ENCODE measurements at regions not wholly inside any gene's neighbourhood (a gene's known extent, or its start where the extent isn't known, plus 50 kb on each side); places are given as distances from the start of the nearest gene placed in this dataset.

GRCh38 chr18:78054801-78055200 is 805.2 kb downstream of the GALR1 start:
- H3K4me1 ChIP-seq (ENCODE audit: low read depth): no peaks in the 10 kb centered on the region
- DNase-seq: no peak
- no peak overlapping the region for H3K4me3 ChIP-seq
- H3K9me3 ChIP-seq: peaks cover 5% of the 10 kb centered on the region
- ATAC-seq: no peak
- TF ChIP-seq CTCF (IDR thresholded peaks at IDR 0.05): no peak
- H3K36me3 ChIP-seq (ENCODE audit: low read depth): no peaks in the 10 kb centered on the region
- intact Hi-C loops (cut with DNase I, micrococcal nuclease): no loop called here

- no peak overlapping the region for H3K4me3 ChIP-seq
- H3K36me3 ChIP-seq (ENCODE audit: low read depth): no peaks in the 10 kb centered on the region
- DNase-seq: no peak
- intact Hi-C loops (cut with DNase I, micrococcal nuclease): no loop called here
- no peak for TF ChIP-seq CTCF (IDR thresholded peaks at IDR 0.05)
- H3K4me1 ChIP-seq (ENCODE audit: low read depth): no peaks in the 10 kb centered on the region
- ATAC-seq: no peak
- H3K9me3 ChIP-seq: peaks cover 5% of the 10 kb centered on the region
Observed at GRCh38 chr18:78056011-78056410, 806.4 kb downstream of the GALR1 start.

GRCh38 chr18:78069784-78070664 is 820.4 kb downstream of the GALR1 start:
- intact Hi-C loops (cut with DNase I, micrococcal nuclease): no loop called here
- Histone ChIP-seq H3K4me1 (ENCODE audit: low read depth) (no peaks in the 10 kb centered on the region), H3K36me3 (ENCODE audit: low read depth) (no peaks in the 10 kb centered on the region), H3K4me3 (no peak overlapping the region), H3K9me3 (no peaks in the 10 kb centered on the region)
- no peak for TF ChIP-seq CTCF (IDR thresholded peaks at IDR 0.05)
- ATAC-seq: no peak
- peak in 1 of 3 donors; percentile 7 for DNase-seq

- no peak for TF ChIP-seq CTCF (IDR thresholded peaks at IDR 0.05)
Observed at GRCh38 chr18:78071166-78071710, 821.6 kb downstream of the GALR1 start.

GRCh38 chr18:78071776-78072175 is 822.1 kb downstream of the GALR1 start:
- intact Hi-C loops (cut with DNase I, micrococcal nuclease): no loop called here
- H3K4me1 ChIP-seq (ENCODE audit: low read depth): no peaks in the 10 kb centered on the region
- DNase-seq (no peak), ATAC-seq (no peak)
- no peak overlapping the region for H3K4me3 ChIP-seq
- no peak for TF ChIP-seq CTCF (IDR thresholded peaks at IDR 0.05)
- no peaks in the 10 kb centered on the region for H3K36me3 ChIP-seq (ENCODE audit: low read depth)
- no peaks in the 10 kb centered on the region for H3K9me3 ChIP-seq

More at GRCh38 chr18:78071166-78071710, 821.6 kb downstream of the GALR1 start:
- ATAC-seq (no peak), DNase-seq (no peak)
- intact Hi-C loops (cut with DNase I, micrococcal nuclease): no loop called here
- Histone ChIP-seq H3K4me1 (ENCODE audit: low read depth) (no peaks in the 10 kb centered on the region), H3K4me3 (no peak overlapping the region), H3K9me3 (no peaks in the 10 kb centered on the region), H3K36me3 (ENCODE audit: low read depth) (no peaks in the 10 kb centered on the region)
